ENCODE measurements at regions not wholly inside any gene's neighbourhood (a gene's known extent, or its start where the extent isn't known, plus 50 kb on each side); places are given as distances from the start of the nearest gene placed in this dataset.

- TF ChIP-seq CC2D1A (CRISPR knock-in tag; IDR thresholded peaks at IDR 0.05) (no peak), ZNF644 (CRISPR knock-in tag; IDR thresholded peaks at IDR 0.05; ENCODE audit: low read depth) (0 out of 2 replicates have a peak, but pooled peaks have one; percentile 37), SIN3B (IDR thresholded peaks at IDR 0.05; ENCODE audit: low read length) (no peak), ATF7 (IDR thresholded peaks at IDR 0.05) (no peak), ATF7 (CRISPR knock-in tag; IDR thresholded peaks at IDR 0.05) (no peak), SAP130 (CRISPR knock-in tag; IDR thresholded peaks at IDR 0.05; ENCODE audit: low read depth) (peak; percentile 55), IRF2 (CRISPR knock-in tag; IDR thresholded peaks at IDR 0.05) (no peak), LBX2 (CRISPR knock-in tag; IDR thresholded peaks at IDR 0.05; ENCODE audit: borderline replicate concordance) (no peak), ZNF354B (CRISPR knock-in tag; IDR thresholded peaks at IDR 0.05) (no peak), SP140L (CRISPR knock-in tag; IDR thresholded peaks at IDR 0.05; ENCODE audit: borderline replicate concordance) (no peak), KMT2A (CRISPR knock-in tag; IDR thresholded peaks at IDR 0.05) (peak; percentile 29; the same call in 1 of the 2 replicates)
These were observed 87.3 kb upstream of the AKIRIN2 start (continued) for GRCh38 chr6:87789198-87789899.

- Histone ChIP-seq H3K4me3 (replicated peaks in 1 of 3; ENCODE audit: insufficient read depth in 1 of 3, low read depth in 2 of 3, low read length in 3 of 3) (no peak overlapping the region), H4K20me1 (ENCODE audit: insufficient read depth, low read length) (no peaks in the 10 kb centered on the region), H2AFZ (ENCODE audit: low read length) (no peak overlapping the region), H3K9ac (ENCODE audit: insufficient read depth, low read depth, low read length) (0 out of 2 replicates have a peak overlapping the region, but pooled peaks have one; percentile 0), H3K36me3 (replicated peaks in 1 of 2; ENCODE audit: control insufficient read depth in 1 of 2, insufficient read depth in 2 of 2, low read length in 2 of 2) (no peaks in the 10 kb centered on the region), H3K9me3 (ENCODE audit: low read length) (no peaks in the 10 kb centered on the region), H3K4me1 (ENCODE audit: insufficient read depth, low read length) (peaks cover 95% of the 10 kb centered on the region), H3K27ac (ENCODE audit: extremely low read length, insufficient read depth, low read length) (peak overlapping the region; percentile 68), H3K27me3 (ENCODE audit: control insufficient read depth in 1 of 2, insufficient read depth in 2 of 2, low read length in 2 of 2) (no peaks in the 10 kb centered on the region), H3K79me2 (ENCODE audit: insufficient read depth, low read length) (no peaks in the 10 kb centered on the region), H3K4me2 (ENCODE audit: low read depth, low read length) (no peak overlapping the region)
- in situ Hi-C loops (cut with HindIII; ENCODE audit: extremely low pct_ligation_motif_present, low pct_unique_long_range_greater_than_20kb) (no loop called here), intact Hi-C loops (cut with micrococcal nuclease; ENCODE audit: unreplicated experiment) (no loop called here)
- WGBS (ENCODE audit: low lambda C conversion rate), result 98% methylated on average over 3 of the region's 3 CpGs
- TF ChIP-seq ZNF317 (CRISPR knock-in tag; IDR thresholded peaks at IDR 0.05) (no peak), ZNF124 (CRISPR knock-in tag; IDR thresholded peaks at IDR 0.05) (no peak), ONECUT2 (CRISPR knock-in tag; IDR thresholded peaks at IDR 0.05) (no peak), ZNF776 (CRISPR knock-in tag; IDR thresholded peaks at IDR 0.05) (no peak), ZNF232 (CRISPR knock-in tag; IDR thresholded peaks at IDR 0.05; ENCODE audit: borderline replicate concordance) (no peak), ZNF558 (CRISPR knock-in tag; IDR thresholded peaks at IDR 0.05; ENCODE audit: borderline replicate concordance) (no peak), ATF5 (CRISPR knock-in tag; IDR thresholded peaks at IDR 0.05; ENCODE audit: low read depth) (no peak), MXI1 (IDR thresholded peaks at IDR 0.05; ENCODE audit: borderline replicate concordance, low read depth, low read length) (no peak), ZNF839 (CRISPR knock-in tag; IDR thresholded peaks at IDR 0.05; ENCODE audit: borderline replicate concordance) (no peak), EZH2 (conservative IDR thresholded peaks at IDR 0.05; ENCODE audit: low read depth, low read length) (no peak), ZNF17 (CRISPR knock-in tag; IDR thresholded peaks at IDR 0.05) (no peak), ZNF225 (CRISPR knock-in tag; IDR thresholded peaks at IDR 0.05) (no peak), MXD1 (CRISPR knock-in tag; IDR thresholded peaks at IDR 0.05) (no peak), RAD51 (IDR thresholded peaks at IDR 0.05; ENCODE audit: borderline replicate concordance) (no peak), ARNT (IDR thresholded peaks at IDR 0.05) (no peak)
- DNase-seq (ENCODE audit: low spot score) (no peak), FAIRE-seq (no peak), ATAC-seq (no peak)
- BruUV-seq (replicated peaks), result no TSS peak
- POLR2A ChIA-PET, result interaction anchor here (2.8 kb wide), 1 partner anchor 15 kb away, joined by 25 read pairs; no protein-coding TSS in a partner anchor
- CTCF ChIA-PET (ENCODE audit: low intra/inter-chr PET ratio, low total read pairs), result no interaction called here
These were observed 86.1 kb upstream of the AKIRIN2 start for GRCh38 chr6:87788141-87788540.
